H1 (cell line): ENCODE measurements at regions not wholly inside any gene's neighbourhood (a gene's known extent, or its start where the extent isn't known, plus 50 kb on each side); places are given as distances from the start of the nearest gene placed in this dataset.

ENCODE experiments used
- CTCF ChIA-PET: fragments of 300-600 bp; sonication (Branson Sonifier 250); formaldehyde crosslinking; loops from one replicate; lab custom pipeline; 2021; ENCODE audit not compliant: partially characterized antibody; lab: Charles Lee
- POLR2A ChIA-PET: fragments of 300-600 bp; sonication (Branson Sonifier 250); formaldehyde crosslinking; loops from one replicate; lab custom pipeline; 2021; ENCODE audit warnings: inconsistent platforms; ENCODE audit not compliant: partially characterized antibody; lab: Charles Lee
- DNase-seq, 2 experiments: peaks; one replicate each; pipeline versions ENCODE4 v3.0.0 to v3.0.0-alpha.2; 2010 to 2022; ENCODE audit warnings: low spot score in 2 of 2, low read depth in 1 of 2, mixed read lengths in 1 of 2
- FAIRE-seq: peaks from 2 replicates; lab custom pipeline; 2011; peaks lifted over from hg19 to GRCh38; lab: Jason Lieb, UNC
- H2AFZ ChIP-seq: 2 replicates; pipeline ENCODE4 v1.8.1; 2012; ENCODE audit warnings: low read length, inconsistent platforms
- H2AK5ac ChIP-seq: 2 replicates; pipeline ENCODE4 v1.6.1; 2013; ENCODE audit warnings: low read depth, low read length
- H2BK120ac ChIP-seq: replicated peaks from 2 replicates; pipeline ENCODE3; 2013; ENCODE audit warnings: low read depth, low read length, inconsistent platforms
- H2BK12ac ChIP-seq: 2 replicates; pipeline ENCODE4 v1.6.1; 2013; ENCODE audit warnings: low read depth, low read length
- H2BK15ac ChIP-seq: 2 replicates; pipeline ENCODE4 v1.6.1; 2013; ENCODE audit warnings: low read length
- H2BK20ac ChIP-seq: 2 replicates; pipeline ENCODE4 v1.6.1; 2013; ENCODE audit warnings: low read length
- H2BK5ac ChIP-seq: 2 replicates; pipeline ENCODE4 v1.6.1; 2013; ENCODE audit warnings: low read depth, low read length
- H3K14ac ChIP-seq: 2 replicates; pipeline ENCODE4 v1.6.1; 2013; ENCODE audit warnings: inconsistent platforms; ENCODE audit not compliant: insufficient read length
- H3K18ac ChIP-seq: 2 replicates; pipeline ENCODE4 v1.6.1; 2013; ENCODE audit warnings: low read length; ENCODE audit errors: extremely low read depth
- H3K23ac ChIP-seq: 2 replicates; pipeline ENCODE4 v1.6.1; 2013; ENCODE audit warnings: inconsistent platforms; ENCODE audit not compliant: insufficient read length
- H3K23me2 ChIP-seq: 2 replicates; pipeline ENCODE4 v1.6.1; 2013; ENCODE audit warnings: low read depth, low read length
- H3K27ac ChIP-seq: 2 replicates; pipeline ENCODE4 v1.6.1; 2011; ENCODE audit warnings: low read depth, low read length, inconsistent platforms
- H3K27me3 ChIP-seq, 4 experiments: replicated peaks in 1 of 4; 1 replicate in 1 of 4; 2 replicates in 3 of 4; pipeline versions ENCODE4 v1.6.1 to v1.8.1; 2011 to 2013; ENCODE audit warnings: low read length in 3 of 4, mild to moderate bottlenecking in 3 of 4, inconsistent platforms in 2 of 4, mixed read lengths in 2 of 4, moderate library complexity in 1 of 4; ENCODE audit not compliant: control insufficient read depth in 3 of 4, insufficient read depth in 3 of 4; ENCODE audit errors: extremely low read depth in 1 of 4
- H3K36me3 ChIP-seq, 4 experiments: 2 replicates each; pipeline versions ENCODE4 v1.6.1 to v1.8.1; 2011 to 2013; ENCODE audit warnings: mild to moderate bottlenecking in 4 of 4, low read length in 3 of 4, moderate library complexity in 2 of 4, control low read depth in 1 of 4, inconsistent platforms in 1 of 4; ENCODE audit not compliant: insufficient read depth in 4 of 4, control insufficient read depth in 2 of 4
- H3K4ac ChIP-seq: replicated peaks from 2 replicates; pipeline ENCODE3; 2013; ENCODE audit warnings: low read length, low read depth, mixed read lengths, inconsistent platforms; ENCODE audit not compliant: insufficient read length
- H3K4me1 ChIP-seq, 4 experiments: replicated peaks in 1 of 4; 1 replicate in 1 of 4; 2 replicates in 3 of 4; pipeline versions ENCODE4 v1.6.1 to v1.8.1; 2011 to 2013; ENCODE audit warnings: low read length in 3 of 4, inconsistent platforms in 2 of 4, mixed read lengths in 1 of 4; ENCODE audit not compliant: insufficient read depth in 4 of 4, control insufficient read depth in 3 of 4
- H3K4me2 ChIP-seq, 2 experiments: 2 replicates each; pipeline versions ENCODE4 v1.6.1 to v1.8.1; 2011 to 2013; ENCODE audit warnings: low read depth in 2 of 2, low read length in 2 of 2, control low read depth in 1 of 2, inconsistent platforms in 1 of 2, mild to moderate bottlenecking in 1 of 2; ENCODE audit not compliant: insufficient read depth in 1 of 2
- H3K4me3 ChIP-seq, 4 experiments: fragments of 200-600, 300-600 bp in 1 of 4; sonication (generic), shearing (Covaris generic), sonication (Bioruptor Twin) in 1 of 4; 2 replicates each; pipeline versions ENCODE4 v1.5.1 to v1.8.1; 2011 to 2016; ENCODE audit warnings: low read length in 4 of 4, low read depth in 3 of 4, control low read depth in 2 of 4, inconsistent platforms in 2 of 4, mild to moderate bottlenecking in 2 of 4, mixed read lengths in 1 of 4, moderate library complexity in 1 of 4; ENCODE audit not compliant: insufficient read depth in 2 of 4; ENCODE audit errors: extremely low read depth in 1 of 4
- H3K56ac ChIP-seq: replicated peaks from 2 replicates; pipeline ENCODE3; 2013; ENCODE audit warnings: low read depth, mild to moderate bottlenecking, mixed read lengths, low read length, inconsistent platforms; ENCODE audit not compliant: insufficient read length
- H3K79me1 ChIP-seq: 2 replicates; pipeline ENCODE4 v1.6.1; 2013; ENCODE audit warnings: low read depth, low read length, control low read depth
- H3K79me2 ChIP-seq, 2 experiments: 2 replicates each; pipeline versions ENCODE4 v1.6.1 to v1.8.1; 2012 to 2013; ENCODE audit warnings: low read length in 2 of 2, mild to moderate bottlenecking in 2 of 2, inconsistent platforms in 1 of 2; ENCODE audit not compliant: insufficient read depth in 2 of 2, control insufficient read depth in 1 of 2
- H3K9ac ChIP-seq, 4 experiments: replicated peaks in 1 of 4; 1 replicate in 1 of 4; 2 replicates in 3 of 4; pipeline versions ENCODE4 v1.6.1 to v1.8.1; 2011 to 2013; ENCODE audit warnings: low read depth in 3 of 4, low read length in 3 of 4, control low read depth in 2 of 4, mild to moderate bottlenecking in 2 of 4, moderate library complexity in 2 of 4, inconsistent platforms in 1 of 4; ENCODE audit errors: extremely low read depth in 1 of 4
- H3K9me3 ChIP-seq, 2 experiments: 2 replicates each; pipeline versions ENCODE4 v1.6.1 to v1.8.1; 2012 to 2013; ENCODE audit warnings: mild to moderate bottlenecking in 2 of 2, moderate library complexity in 2 of 2, control low read depth in 1 of 2, inconsistent platforms in 1 of 2, low read depth in 1 of 2, low read length in 1 of 2, mixed read lengths in 1 of 2; ENCODE audit not compliant: insufficient read depth in 2 of 2
- H4K20me1 ChIP-seq, 2 experiments: replicated peaks in 1 of 2; 2 replicates each; pipeline versions ENCODE3 to v1.8.1; 2011 to 2013; ENCODE audit warnings: inconsistent platforms in 2 of 2, low read length in 2 of 2, mild to moderate bottlenecking in 1 of 2; ENCODE audit not compliant: insufficient read depth in 2 of 2, control insufficient read depth in 1 of 2
- H4K5ac ChIP-seq: 2 replicates; pipeline ENCODE4 v1.6.1; 2013; ENCODE audit warnings: low read length, low read depth, mixed read lengths, inconsistent platforms; ENCODE audit not compliant: insufficient read length
- H4K8ac ChIP-seq: 2 replicates; pipeline ENCODE4 v1.8.0; 2013; ENCODE audit warnings: mild to moderate bottlenecking, moderate library complexity, low read length, inconsistent platforms; ENCODE audit not compliant: insufficient read depth; ENCODE audit errors: extremely low read depth
- H4K91ac ChIP-seq: replicated peaks from 2 replicates; pipeline ENCODE3; 2013; ENCODE audit warnings: low read length, mixed read lengths, inconsistent platforms; ENCODE audit not compliant: insufficient read length
- ATF2 ChIP-seq: IDR thresholded peaks from 2 replicates; pipeline ENCODE4 v1.6.1; 2012; ENCODE audit warnings: low read length, inconsistent platforms
- CEBPB ChIP-seq: IDR thresholded peaks from 2 replicates; pipeline ENCODE4 v1.6.1; 2012; ENCODE audit warnings: low read depth, low read length
- CHD2 ChIP-seq: IDR thresholded peaks from 2 replicates; pipeline ENCODE4 v1.6.1; 2012; ENCODE audit warnings: low read length, improper control_type of control experiment
- E2F6 ChIP-seq: IDR thresholded peaks from 2 replicates; pipeline ENCODE4 v1.6.1; 2012; ENCODE audit warnings: inconsistent platforms
- KDM4A ChIP-seq: IDR thresholded peaks from one replicate; pipeline ENCODE4 v1.7.1; 2012; ENCODE audit warnings: low read depth, mild to moderate bottlenecking, moderate library complexity, low read length, inconsistent platforms; ENCODE audit not compliant: severe bottlenecking
- PHF8 ChIP-seq: fragments of 200-600 bp; sonication (generic); conservative IDR thresholded peaks from 2 replicates; pipeline ENCODE4 v1.7.1; 2012; ENCODE audit warnings: low read depth, mild to moderate bottlenecking, inconsistent platforms, low read length, moderate library complexity
- POLR2A ChIP-seq, 2 experiments: IDR thresholded peaks; 1 replicate in 1 of 2; 2 replicates in 1 of 2; pipeline ENCODE4 v1.6.1; 2011; ENCODE audit warnings: low read depth in 2 of 2, low read length in 2 of 2, mild to moderate bottlenecking in 2 of 2; ENCODE audit errors: control extremely low read depth in 1 of 2
- POLR2AphosphoS5 ChIP-seq: IDR thresholded peaks from 2 replicates; pipeline ENCODE4 v1.6.1; 2011; ENCODE audit warnings: low read depth, low read length
- POU5F1 ChIP-seq: IDR thresholded peaks from 2 replicates; pipeline ENCODE4 v1.6.1; 2011; ENCODE audit warnings: low read depth, mild to moderate bottlenecking, low read length, moderate library complexity
- SIRT6 ChIP-seq: IDR thresholded peaks from one replicate; pipeline ENCODE4 v1.7.1; 2012; ENCODE audit warnings: low read length, inconsistent platforms
- SP1 ChIP-seq: IDR thresholded peaks from 2 replicates; pipeline ENCODE4 v1.6.1; 2011; ENCODE audit warnings: low read depth, low read length
- TAF1 ChIP-seq: IDR thresholded peaks from 2 replicates; pipeline ENCODE4 v1.6.1; 2011; ENCODE audit warnings: mild to moderate bottlenecking, low read depth, low read length
- TAF7 ChIP-seq: optimal IDR thresholded peaks from 2 replicates; pipeline ENCODE3; 2011; ENCODE audit warnings: low read depth, mild to moderate bottlenecking, inconsistent platforms, low read length, moderate library complexity, borderline replicate concordance
- TBP ChIP-seq: IDR thresholded peaks from 2 replicates; pipeline ENCODE4 v1.6.1; 2011; ENCODE audit warnings: low read depth, low read length, improper control_type of control experiment
- ZNF274 ChIP-seq: IDR thresholded peaks from 2 replicates; pipeline ENCODE4 v1.7.0; 2012; ENCODE audit warnings: low read length, borderline replicate concordance; ENCODE audit errors: extremely low read depth
- WGBS, 2 experiments: shearing (Covaris generic) in 1 of 2; methylation state at CpG; one replicate each; pipeline versions ENCODE4 v1.1.6 to v1.1.7; 2013 to 2015; ENCODE audit warnings: low lambda C conversion rate in 2 of 2, mixed read lengths in 2 of 2, inconsistent platforms in 1 of 2, low coverage in 1 of 2, missing lambda C conversion rate in 1 of 2; ENCODE audit not compliant: insufficient replicate concordance in 2 of 2, insufficient coverage in 1 of 2, insufficient read length in 1 of 2; ENCODE audit errors: extremely low coverage in 1 of 2, missing lambda C conversion rate in 1 of 2; 5-methylcytosine and 5-hydroxymethylcytosine counted together

GRCh38 chr5:87188391-87188790, 79.3 kb upstream of the RASA1 start:
- no peak overlapping the region for H3K56ac ChIP-seq
- H2AFZ ChIP-seq: no peak overlapping the region
- no peaks in the 10 kb centered on the region for H4K20me1 ChIP-seq
- no peaks in the 10 kb centered on the region for H3K27me3 ChIP-seq
- H3K23ac ChIP-seq: no peak overlapping the region
- no peak overlapping the region for H2BK120ac ChIP-seq
- no peak overlapping the region for H4K91ac ChIP-seq
- no peaks in the 10 kb centered on the region for H3K79me2 ChIP-seq
- H3K4ac ChIP-seq: no peak overlapping the region
- no peak overlapping the region for H2BK5ac ChIP-seq
- DNase-seq (no peak), FAIRE-seq (no peak)
- H4K8ac ChIP-seq: no peak overlapping the region
- H3K18ac ChIP-seq: no peak overlapping the region
- H3K23me2 ChIP-seq: no peaks in the 10 kb centered on the region
- H2AK5ac ChIP-seq: no peak overlapping the region
- H3K4me3 ChIP-seq: no peak overlapping the region
- ChIA-PET CTCF (no interaction called here), POLR2A (no interaction called here)
- no peak overlapping the region for H4K5ac ChIP-seq
- no peak overlapping the region for H3K4me2 ChIP-seq
- H3K27ac ChIP-seq: no peak overlapping the region
- H3K36me3 ChIP-seq: no peaks in the 10 kb centered on the region
- H3K79me1 ChIP-seq: no peaks in the 10 kb centered on the region
- no peak overlapping the region for H2BK15ac ChIP-seq
- no peaks in the 10 kb centered on the region for H3K4me1 ChIP-seq
- no peak overlapping the region for H3K9ac ChIP-seq
- 81% methylated on average over 3 of the region's 3 CpGs; no CpG with 5 or more reads in 1 of the 2 experiments for WGBS, 2 experiments
- no peaks in the 10 kb centered on the region for H3K9me3 ChIP-seq
- H3K14ac ChIP-seq: no peak overlapping the region
- no peak overlapping the region for H2BK20ac ChIP-seq
- H2BK12ac ChIP-seq: no peak overlapping the region
- no peak for TF ChIP-seq PHF8
- no peak for TF ChIP-seq E2F6
- no peak for TF ChIP-seq POLR2A (IDR thresholded peaks at IDR 0.05; ENCODE audit: control extremely low read depth in 1 of 2, low read depth in 2 of 2, low read length in 2 of 2)
- TF ChIP-seq ATF2: no peak
- no peak for TF ChIP-seq ZNF274
- TF ChIP-seq TBP: no peak
- TF ChIP-seq POU5F1: no peak
- no peak for TF ChIP-seq TAF1
- no peak for TF ChIP-seq SP1
- no peak for TF ChIP-seq TAF7
- TF ChIP-seq POLR2AphosphoS5: no peak
- TF ChIP-seq KDM4A: no peak
- no peak for TF ChIP-seq CEBPB
- TF ChIP-seq SIRT6: no peak
- no peak for TF ChIP-seq CHD2
